IMR-90 (cell line): ENCODE measurements at regions not wholly inside any gene's neighbourhood (a gene's known extent, or its start where the extent isn't known, plus 50 kb on each side); places are given as distances from the start of the nearest gene placed in this dataset.
"Not testable (repeated sequence)": the region's sequence is repeated elsewhere in the genome, so short reads cannot be mapped to it uniquely, and the experiment has no call there.

ENCODE experiments used
- BHLHE40 ChIP-seq: fragments of 150-350 bp; IDR thresholded peaks from 2 replicates; pipeline ENCODE4 v1.6.1; 2016; ENCODE audit warnings: mild to moderate bottlenecking, low read depth, low read length
- POLR2A ChIP-seq: IDR thresholded peaks from 2 replicates; pipeline ENCODE4 v1.6.1; 2012; ENCODE audit warnings: mild to moderate bottlenecking, low read depth, low read length
- RFX5 ChIP-seq: IDR thresholded peaks from 2 replicates; pipeline ENCODE4 v1.8.0; 2012; ENCODE audit warnings: low read depth, mild to moderate bottlenecking, low read length, moderate library complexity
- TF ChIP-seq, protein P1 (sequence below): fragments of 150-350 bp; IDR thresholded peaks from 2 replicates; pipeline ENCODE4 v1.6.1; 2017; ENCODE audit warnings: mild to moderate bottlenecking, antibody characterized with exemption, low read length, low read depth
- TF ChIP-seq, protein P2 (sequence below): conservative IDR thresholded peaks from 2 replicates; pipeline ENCODE4 v1.5.1; 2012; ENCODE audit warnings: mild to moderate bottlenecking, low read depth, low read length, improper control_type of control experiment

DNA sequence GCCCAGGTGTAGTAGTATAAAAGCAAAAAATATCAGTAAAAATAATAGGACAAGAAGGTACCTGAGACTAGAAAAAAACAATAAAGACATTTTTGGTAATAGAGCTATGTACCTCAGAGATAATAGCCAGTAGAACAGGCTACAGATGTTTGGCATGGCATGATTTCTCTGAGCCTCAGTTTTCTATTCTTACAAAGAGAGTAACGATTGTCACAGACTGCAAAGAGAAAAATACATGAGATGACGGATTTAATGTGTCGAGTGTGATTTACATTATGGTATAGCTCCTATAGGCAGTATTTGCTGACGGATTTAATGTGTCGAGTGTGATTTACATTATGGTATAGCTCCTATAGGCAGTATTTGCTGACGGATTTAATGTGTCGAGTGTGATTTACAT, 375.3 kb upstream of the NAALADL2 start:
- TF ChIP-seq, protein P1, sequence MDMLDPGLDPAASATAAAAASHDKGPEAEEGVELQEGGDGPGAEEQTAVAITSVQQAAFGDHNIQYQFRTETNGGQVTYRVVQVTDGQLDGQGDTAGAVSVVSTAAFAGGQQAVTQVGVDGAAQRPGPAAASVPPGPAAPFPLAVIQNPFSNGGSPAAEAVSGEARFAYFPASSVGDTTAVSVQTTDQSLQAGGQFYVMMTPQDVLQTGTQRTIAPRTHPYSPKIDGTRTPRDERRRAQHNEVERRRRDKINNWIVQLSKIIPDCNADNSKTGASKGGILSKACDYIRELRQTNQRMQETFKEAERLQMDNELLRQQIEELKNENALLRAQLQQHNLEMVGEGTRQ: not testable (repeated sequence)
- TF ChIP-seq, protein P2, sequence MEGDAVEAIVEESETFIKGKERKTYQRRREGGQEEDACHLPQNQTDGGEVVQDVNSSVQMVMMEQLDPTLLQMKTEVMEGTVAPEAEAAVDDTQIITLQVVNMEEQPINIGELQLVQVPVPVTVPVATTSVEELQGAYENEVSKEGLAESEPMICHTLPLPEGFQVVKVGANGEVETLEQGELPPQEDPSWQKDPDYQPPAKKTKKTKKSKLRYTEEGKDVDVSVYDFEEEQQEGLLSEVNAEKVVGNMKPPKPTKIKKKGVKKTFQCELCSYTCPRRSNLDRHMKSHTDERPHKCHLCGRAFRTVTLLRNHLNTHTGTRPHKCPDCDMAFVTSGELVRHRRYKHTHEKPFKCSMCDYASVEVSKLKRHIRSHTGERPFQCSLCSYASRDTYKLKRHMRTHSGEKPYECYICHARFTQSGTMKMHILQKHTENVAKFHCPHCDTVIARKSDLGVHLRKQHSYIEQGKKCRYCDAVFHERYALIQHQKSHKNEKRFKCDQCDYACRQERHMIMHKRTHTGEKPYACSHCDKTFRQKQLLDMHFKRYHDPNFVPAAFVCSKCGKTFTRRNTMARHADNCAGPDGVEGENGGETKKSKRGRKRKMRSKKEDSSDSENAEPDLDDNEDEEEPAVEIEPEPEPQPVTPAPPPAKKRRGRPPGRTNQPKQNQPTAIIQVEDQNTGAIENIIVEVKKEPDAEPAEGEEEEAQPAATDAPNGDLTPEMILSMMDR: not testable (repeated sequence)
- not testable (repeated sequence) for TF ChIP-seq RFX5, POLR2A, BHLHE40
